Left renal pelvis (tissue), 4 donors: ENCODE measurements at regions not wholly inside any gene's neighbourhood (a gene's known extent, or its start where the extent isn't known, plus 50 kb on each side); places are given as distances from the start of the nearest gene placed in this dataset.

Experiments used
- DNase-seq, 4 donors: peaks; one replicate each; pipeline ENCODE4 v3.0.0-alpha.2; 2013; ENCODE audit warnings: low read depth in 4 of 4, low spot score in 3 of 4

- no peak for DNase-seq
These were observed 83.8 kb upstream of the CCDC85A start for GRCh38 chr2:56099963-56100362.

- no peak for DNase-seq
These were observed 82.9 kb upstream of the CCDC85A start for GRCh38 chr2:56100791-56101312.

GRCh38 chr2:56102098-56102497 lies 81.7 kb upstream of the CCDC85A start:
- no peak for DNase-seq

GRCh38 chr2:56102866-56103265 lies 80.9 kb upstream of the CCDC85A start:
- no peak for DNase-seq

- DNase-seq: no peak
These were observed 78.8 kb upstream of the CCDC85A start for GRCh38 chr2:56104962-56105361.

- DNase-seq: no peak
These were observed 76.1 kb upstream of the CCDC85A start for GRCh38 chr2:56107502-56108220.

- no peak for DNase-seq
These were observed 75.0 kb upstream of the CCDC85A start for GRCh38 chr2:56108806-56109205.

GRCh38 chr2:56109994-56110393 lies 73.8 kb upstream of the CCDC85A start:
- no peak for DNase-seq

GRCh38 chr2:56113382-56113975 lies 70.3 kb upstream of the CCDC85A start:
- DNase-seq: no peak

GRCh38 chr2:56117764-56118163 lies 66.0 kb upstream of the CCDC85A start:
- DNase-seq: no peak

- DNase-seq: no peak
These were observed 65.3 kb upstream of the CCDC85A start for GRCh38 chr2:56118474-56118873.

GRCh38 chr2:56121995-56122394 lies 61.8 kb upstream of the CCDC85A start:
- no peak for DNase-seq

- DNase-seq: no peak
These were observed 60.3 kb upstream of the CCDC85A start for GRCh38 chr2:56123538-56123937.

- no peak for DNase-seq
These were observed 56.8 kb upstream of the CCDC85A start for GRCh38 chr2:56127010-56127409.

GRCh38 chr2:56127463-56128152 lies 56.2 kb upstream of the CCDC85A start:
- no peak for DNase-seq

GRCh38 chr2:56128235-56128634 lies 55.6 kb upstream of the CCDC85A start:
- no peak for DNase-seq

GRCh38 chr2:56130463-56131070 lies 53.2 kb upstream of the CCDC85A start:
- no peak for DNase-seq

- DNase-seq: peak in 1 of 4 donors; percentile 14
These were observed 51.7 kb upstream of the CCDC85A start for GRCh38 chr2:56132138-56132537.

GRCh38 chr2:56133441-56133840 lies 50.3 kb upstream of the CCDC85A start:
- no peak for DNase-seq

- DNase-seq: no peak
These were observed 49.7 kb upstream of the CCDC85A start for GRCh38 chr2:56133931-56134629.
